ENCODE measurements at regions not wholly inside any gene's neighbourhood (a gene's known extent, or its start where the extent isn't known, plus 50 kb on each side); places are given as distances from the start of the nearest gene placed in this dataset.

DNA sequence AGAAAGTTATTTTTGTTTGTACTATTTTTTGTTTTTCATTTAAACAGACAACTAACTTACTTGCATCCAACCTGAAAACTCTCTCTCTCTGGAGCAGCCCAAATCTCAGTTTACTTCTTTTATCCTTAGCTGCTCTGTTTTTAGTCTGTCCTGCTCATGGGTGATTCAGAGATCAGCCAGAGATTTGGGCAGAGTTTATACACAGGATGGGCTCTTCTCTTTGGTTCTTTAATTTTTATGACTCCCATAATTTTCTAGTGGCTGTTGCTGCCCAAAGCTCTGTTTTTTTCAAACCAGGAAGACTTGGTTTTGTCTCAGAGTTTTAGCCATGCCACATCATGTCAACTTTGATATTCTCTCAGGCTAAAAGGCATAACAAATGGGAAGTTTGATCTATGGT lies 86.8 kb upstream of the CD55 start:
- TF ChIP-seq, protein P1, sequence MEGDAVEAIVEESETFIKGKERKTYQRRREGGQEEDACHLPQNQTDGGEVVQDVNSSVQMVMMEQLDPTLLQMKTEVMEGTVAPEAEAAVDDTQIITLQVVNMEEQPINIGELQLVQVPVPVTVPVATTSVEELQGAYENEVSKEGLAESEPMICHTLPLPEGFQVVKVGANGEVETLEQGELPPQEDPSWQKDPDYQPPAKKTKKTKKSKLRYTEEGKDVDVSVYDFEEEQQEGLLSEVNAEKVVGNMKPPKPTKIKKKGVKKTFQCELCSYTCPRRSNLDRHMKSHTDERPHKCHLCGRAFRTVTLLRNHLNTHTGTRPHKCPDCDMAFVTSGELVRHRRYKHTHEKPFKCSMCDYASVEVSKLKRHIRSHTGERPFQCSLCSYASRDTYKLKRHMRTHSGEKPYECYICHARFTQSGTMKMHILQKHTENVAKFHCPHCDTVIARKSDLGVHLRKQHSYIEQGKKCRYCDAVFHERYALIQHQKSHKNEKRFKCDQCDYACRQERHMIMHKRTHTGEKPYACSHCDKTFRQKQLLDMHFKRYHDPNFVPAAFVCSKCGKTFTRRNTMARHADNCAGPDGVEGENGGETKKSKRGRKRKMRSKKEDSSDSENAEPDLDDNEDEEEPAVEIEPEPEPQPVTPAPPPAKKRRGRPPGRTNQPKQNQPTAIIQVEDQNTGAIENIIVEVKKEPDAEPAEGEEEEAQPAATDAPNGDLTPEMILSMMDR (IDR thresholded peaks at IDR 0.05), result no peak
- TF ChIP-seq POLR2A (IDR thresholded peaks at IDR 0.05), result no peak
